CD14-positive monocyte (primary cell): ENCODE measurements at regions not wholly inside any gene's neighbourhood (a gene's known extent, or its start where the extent isn't known, plus 50 kb on each side); places are given as distances from the start of the nearest gene placed in this dataset.

Experiments
- DNase-seq, 3 donors: peaks; one replicate each; pipeline ENCODE4 v3.0.0-alpha.2; 2011 to 2022
- H2AFZ ChIP-seq: 2 replicates; pipeline ENCODE4 v1.6.0; 2012; ENCODE audit warnings: mild to moderate bottlenecking, low read depth, low read length, inconsistent platforms; ENCODE audit not compliant: insufficient read depth, poor library complexity, severe bottlenecking
- H3K27ac ChIP-seq, 2 donors: 1 replicate in 1 of 2; 2 replicates in 1 of 2; pipeline ENCODE4 v1.5.1; 2012 to 2013; ENCODE audit warnings: low read length in 2 of 2, control low read depth in 1 of 2, inconsistent platforms in 1 of 2, low read depth in 1 of 2, mild to moderate bottlenecking in 1 of 2
- H3K27me3 ChIP-seq, 2 donors: one replicate each; pipeline versions ENCODE4 v1.6.0 to v1.6.1; 2011 to 2013; ENCODE audit warnings: low read length in 2 of 2; ENCODE audit not compliant: control insufficient read depth in 2 of 2, insufficient read depth in 2 of 2
- H3K36me3 ChIP-seq, 2 donors: replicated peaks in 1 of 2; 1 replicate in 1 of 2; 2 replicates in 1 of 2; pipeline versions ENCODE4 v1.5.1 to v1.6.1; 2012 to 2013; ENCODE audit warnings: low read length in 2 of 2, control low read depth in 1 of 2, inconsistent platforms in 1 of 2, mild to moderate bottlenecking in 1 of 2; ENCODE audit not compliant: insufficient read depth in 2 of 2, control insufficient read depth in 1 of 2
- H3K4me1 ChIP-seq, 2 donors: 1 replicate in 1 of 2; 2 replicates in 1 of 2; pipeline versions ENCODE4 v1.5.1 to v1.6.1; 2012 to 2013; ENCODE audit warnings: low read length in 2 of 2, control low read depth in 1 of 2, inconsistent platforms in 1 of 2, mild to moderate bottlenecking in 1 of 2, moderate library complexity in 1 of 2; ENCODE audit not compliant: insufficient read depth in 2 of 2, control insufficient read depth in 1 of 2
- H3K4me2 ChIP-seq: replicated peaks from 2 replicates; pipeline ENCODE3; 2012; ENCODE audit warnings: low read length, moderate library complexity, mild to moderate bottlenecking; ENCODE audit not compliant: poor library complexity, severe bottlenecking; ENCODE audit errors: extremely low read depth
- H3K4me3 ChIP-seq, 3 experiments: fragments of 200-600 bp in 1 of 3; sonication (generic) in 1 of 3; replicated peaks in 1 of 3; 1 replicate in 2 of 3; 2 replicates in 1 of 3; pipeline ENCODE4 v1.5.1; 2011 to 2013; ENCODE audit warnings: low read length in 3 of 3, mild to moderate bottlenecking in 3 of 3, control low read depth in 2 of 3, low read depth in 2 of 3, inconsistent platforms in 1 of 3, moderate library complexity in 1 of 3
- H3K79me2 ChIP-seq: 2 replicates; pipeline ENCODE4 v1.6.0; 2012; ENCODE audit warnings: mild to moderate bottlenecking, control low read depth, inconsistent platforms, low read length, moderate library complexity; ENCODE audit not compliant: insufficient read depth
- H3K9ac ChIP-seq: 2 replicates; pipeline ENCODE4 v1.6.0; 2017; ENCODE audit warnings: low read length, mild to moderate bottlenecking; ENCODE audit not compliant: insufficient read depth, poor library complexity, severe bottlenecking
- H3K9me3 ChIP-seq, 2 donors: replicated peaks in 1 of 2; 1 replicate in 1 of 2; 2 replicates in 1 of 2; pipeline versions ENCODE4 v1.5.1 to v1.6.1; 2012 to 2013; ENCODE audit warnings: low read length in 2 of 2, control low read depth in 1 of 2; ENCODE audit not compliant: control insufficient read depth in 1 of 2, insufficient read depth in 1 of 2
- H4K20me1 ChIP-seq: 2 replicates; pipeline ENCODE4 v1.6.0; 2012; ENCODE audit warnings: mild to moderate bottlenecking, low read length, control low read depth, moderate library complexity; ENCODE audit not compliant: insufficient read depth
- H3K27ac Mint-ChIP-seq, 7 donors: one replicate each; pipeline ENCODE4 v1.8.0; 2020; ENCODE audit warnings: mild to moderate bottlenecking in 7 of 7, mixed read lengths in 7 of 7, moderate library complexity in 6 of 7, inconsistent platforms in 2 of 7
- H3K27me3 Mint-ChIP-seq, 3 donors: one replicate each; pipeline ENCODE4 v1.8.0; 2021 to 2022; ENCODE audit warnings: low read depth in 3 of 3, mild to moderate bottlenecking in 3 of 3, mixed read lengths in 3 of 3, moderate library complexity in 3 of 3, inconsistent platforms in 1 of 3
- H3K36me3 Mint-ChIP-seq, 2 donors: one replicate each; pipeline ENCODE4 v1.8.0; 2020; ENCODE audit warnings: mixed read lengths in 2 of 2, inconsistent platforms in 1 of 2, mild to moderate bottlenecking in 1 of 2
- H3K4me1 Mint-ChIP-seq: one replicate; pipeline ENCODE4 v1.8.0; 2020; ENCODE audit warnings: mild to moderate bottlenecking, mixed read lengths
- H3K4me3 Mint-ChIP-seq, 2 donors: one replicate each; pipeline ENCODE4 v1.8.0; 2020; ENCODE audit warnings: mild to moderate bottlenecking in 2 of 2, mixed read lengths in 2 of 2, moderate library complexity in 1 of 2
- H3K9me3 Mint-ChIP-seq, 7 donors: one replicate each; pipeline ENCODE4 v1.8.0; 2020 to 2022; ENCODE audit warnings: mixed read lengths in 7 of 7, mild to moderate bottlenecking in 6 of 7, moderate library complexity in 6 of 7, inconsistent platforms in 2 of 7
- WGBS: methylation state at CpG from one replicate; pipeline ENCODE4 v1.1.5; 2013; ENCODE audit warnings: missing lambda C conversion rate; ENCODE audit not compliant: insufficient coverage; 5-methylcytosine and 5-hydroxymethylcytosine counted together
- intact Hi-C, 2 donors: fragments of 100-400 bp; cut with micrococcal nuclease; formaldehyde crosslinking; loops; one replicate each; pipeline versions ENCODE4 v1.15.0 to v1.15.1; 2023
- TF ChIP-seq, protein P1 (sequence below): fragments of 200-600 bp; IDR thresholded peaks from one replicate; pipeline ENCODE4 v1.8.0; 2022; ENCODE audit warnings: antibody characterized with exemption, mild to moderate bottlenecking

DNA sequence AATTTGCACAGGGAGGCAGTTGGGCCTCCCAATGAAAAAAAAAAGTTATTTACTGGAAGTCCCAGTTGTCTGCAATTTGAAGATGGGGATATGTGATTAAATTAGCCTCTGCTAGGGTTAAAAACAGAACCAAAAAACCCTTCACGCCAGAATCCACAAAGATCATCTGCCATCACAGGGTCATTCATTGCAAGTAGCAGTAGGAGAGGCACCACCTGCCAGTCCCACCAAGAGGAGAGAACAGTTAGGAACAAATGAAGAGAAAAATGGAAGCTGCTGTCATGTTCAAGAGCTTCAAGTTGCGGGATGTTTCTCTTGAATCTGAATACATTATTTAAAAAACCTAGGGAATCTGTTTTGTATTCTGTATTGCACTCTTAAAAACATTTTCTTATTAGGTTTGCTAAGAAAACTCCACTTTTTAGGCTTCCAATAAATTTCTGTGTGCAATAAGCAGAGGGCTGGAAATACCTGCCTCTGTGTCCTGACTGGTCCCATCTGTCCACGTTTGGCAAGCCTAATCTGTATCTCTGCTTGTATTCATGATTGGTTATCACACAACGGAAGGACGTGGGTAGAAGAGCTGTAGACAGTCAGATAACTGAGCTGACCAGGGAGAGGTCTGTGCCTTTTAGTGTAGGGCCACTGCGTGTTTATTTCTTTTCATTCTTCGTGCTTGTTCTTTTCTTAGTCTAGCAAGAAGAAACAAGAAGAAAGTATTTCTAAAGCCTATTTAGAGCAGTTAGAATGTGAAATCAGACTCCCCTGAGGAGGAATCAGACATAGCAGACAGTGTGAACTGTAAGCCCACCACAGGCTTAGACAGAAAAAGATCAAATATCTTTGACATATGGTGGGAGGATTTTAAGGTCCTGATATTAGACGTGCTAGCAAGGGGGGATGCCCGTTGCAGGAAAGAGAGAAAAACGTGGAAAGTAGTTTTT lies 630.6 kb upstream of the SEMA6A start:
- WGBS = 80% methylated on average over 6 of the region's 10 CpGs
- H3K4me2 ChIP-seq = no peak overlapping the region

GRCh38 chr5:117204404-117204803 lies 629.8 kb upstream of the SEMA6A start:
- H3K36me3 Mint-ChIP-seq = no peaks in the 10 kb centered on the region
- H2AFZ ChIP-seq = no peak overlapping the region
- TF ChIP-seq, protein P1, sequence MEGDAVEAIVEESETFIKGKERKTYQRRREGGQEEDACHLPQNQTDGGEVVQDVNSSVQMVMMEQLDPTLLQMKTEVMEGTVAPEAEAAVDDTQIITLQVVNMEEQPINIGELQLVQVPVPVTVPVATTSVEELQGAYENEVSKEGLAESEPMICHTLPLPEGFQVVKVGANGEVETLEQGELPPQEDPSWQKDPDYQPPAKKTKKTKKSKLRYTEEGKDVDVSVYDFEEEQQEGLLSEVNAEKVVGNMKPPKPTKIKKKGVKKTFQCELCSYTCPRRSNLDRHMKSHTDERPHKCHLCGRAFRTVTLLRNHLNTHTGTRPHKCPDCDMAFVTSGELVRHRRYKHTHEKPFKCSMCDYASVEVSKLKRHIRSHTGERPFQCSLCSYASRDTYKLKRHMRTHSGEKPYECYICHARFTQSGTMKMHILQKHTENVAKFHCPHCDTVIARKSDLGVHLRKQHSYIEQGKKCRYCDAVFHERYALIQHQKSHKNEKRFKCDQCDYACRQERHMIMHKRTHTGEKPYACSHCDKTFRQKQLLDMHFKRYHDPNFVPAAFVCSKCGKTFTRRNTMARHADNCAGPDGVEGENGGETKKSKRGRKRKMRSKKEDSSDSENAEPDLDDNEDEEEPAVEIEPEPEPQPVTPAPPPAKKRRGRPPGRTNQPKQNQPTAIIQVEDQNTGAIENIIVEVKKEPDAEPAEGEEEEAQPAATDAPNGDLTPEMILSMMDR = no peak
- H3K27me3 Mint-ChIP-seq = no peaks in the 10 kb centered on the region
- no peak overlapping the region for H3K4me3 ChIP-seq
- peaks cover 9 to 14% of the 10 kb centered on the region in 2 donors for H3K9me3 ChIP-seq
- intact Hi-C loops = no loop called here
- 100% methylated on average over 1 of the region's 4 CpGs for WGBS
- H3K9ac ChIP-seq = no peak overlapping the region
- H3K4me2 ChIP-seq = no peak overlapping the region
- no peak overlapping the region for H3K4me3 Mint-ChIP-seq
- no peaks in the 10 kb centered on the region for H3K79me2 ChIP-seq
- H3K9me3 Mint-ChIP-seq = peaks cover 0 to 11% (median 6%) of the 10 kb centered on the region in 7 donors
- H4K20me1 ChIP-seq = no peaks in the 10 kb centered on the region
- no peak overlapping the region for H3K27ac ChIP-seq
- DNase-seq = no peak
- H3K27me3 ChIP-seq = no peaks in the 10 kb centered on the region
- no peaks in the 10 kb centered on the region for H3K4me1 Mint-ChIP-seq
- H3K36me3 ChIP-seq = no peaks in the 10 kb centered on the region
- H3K27ac Mint-ChIP-seq = no peak overlapping the region
- no peaks in the 10 kb centered on the region for H3K4me1 ChIP-seq

More for the DNA sequence above, 630.6 kb upstream of the SEMA6A start:
- Histone ChIP-seq H3K9me3 (peaks cover 9 to 14% of the 10 kb centered on the region in 2 donors), H3K4me1 (no peaks in the 10 kb centered on the region), H3K4me3 (no peak overlapping the region), H3K9ac (no peak overlapping the region), H3K36me3 (no peaks in the 10 kb centered on the region), H3K27ac (no peak overlapping the region), H3K79me2 (no peaks in the 10 kb centered on the region), H2AFZ (no peak overlapping the region), H4K20me1 (no peaks in the 10 kb centered on the region), H3K27me3 (no peaks in the 10 kb centered on the region)
- H3K4me1 Mint-ChIP-seq = no peaks in the 10 kb centered on the region
- peak overlapping the region in 1 of 7 donors; percentile 63 for H3K27ac Mint-ChIP-seq
- intact Hi-C loops = no loop called here
- no peak overlapping the region for H3K4me3 Mint-ChIP-seq
- H3K9me3 Mint-ChIP-seq = peaks cover 3 to 15% (median 9%) of the 10 kb centered on the region in 7 donors
- no peak for DNase-seq
- H3K27me3 Mint-ChIP-seq = no peaks in the 10 kb centered on the region
- H3K36me3 Mint-ChIP-seq = no peaks in the 10 kb centered on the region
- TF ChIP-seq, protein P1 = no peak
